Right lobe of liver (tissue), 6 donors: ENCODE measurements at regions not wholly inside any gene's neighbourhood (a gene's known extent, or its start where the extent isn't known, plus 50 kb on each side); places are given as distances from the start of the nearest gene placed in this dataset.
"Not testable (repeated sequence)": the region's sequence is repeated elsewhere in the genome, so short reads cannot be mapped to it uniquely, and the experiment has no call there.

Source experiments
- ATAC-seq, 4 donors: fragments of 200-7000 bp; cut with Tn5 transposase; one replicate each; pipeline ENCODE4 v1.9.1; 2020; ENCODE audit warnings: mild to moderate bottlenecking in 4 of 4, moderate library complexity in 4 of 4
- DNase-seq, 3 donors: peaks; one replicate each; pipeline ENCODE4 v3.0.0-alpha.2; 2020
- H3K27ac ChIP-seq, 3 donors: fragments of 200-600 bp; one replicate each; pipeline ENCODE4 v1.8.0; 2022
- H3K27me3 ChIP-seq, 2 donors: fragments of 200-600 bp; one replicate each; pipeline ENCODE4 v1.8.0; 2022
- H3K36me3 ChIP-seq, 4 donors: fragments of 200-600 bp; sonication (generic) in 1 of 4; one replicate each; pipeline versions ENCODE4 v1.5.1 to v1.8.0; 2017 to 2022; ENCODE audit warnings: control low read depth in 1 of 4
- H3K4me1 ChIP-seq, 4 donors: fragments of 200-600 bp; sonication (generic) in 1 of 4; one replicate each; pipeline versions ENCODE4 v1.5.1 to v1.8.0; 2017 to 2022; ENCODE audit warnings: control low read depth in 1 of 4
- H3K4me3 ChIP-seq, 3 donors: fragments of 200-600 bp; one replicate each; pipeline ENCODE4 v1.8.0; 2022
- H3K9me3 ChIP-seq, 4 donors: fragments of 200-600 bp; sonication (generic) in 1 of 4; one replicate each; pipeline versions ENCODE4 v1.5.1 to v1.8.0; 2017 to 2022; ENCODE audit warnings: control low read depth in 1 of 4
- POLR2A ChIP-seq: fragments of 450-650 bp; IDR thresholded peaks from one replicate; pipeline ENCODE4 v1.6.1; 2017; ENCODE audit warnings: antibody characterized with exemption, mild to moderate bottlenecking
- WGBS: methylation state at CpG from one replicate; pipeline ENCODE4 v1.1.6; 2018; ENCODE audit warnings: low coverage, low lambda C conversion rate; ENCODE audit not compliant: insufficient coverage; ENCODE audit errors: missing lambda C conversion rate; 5-methylcytosine and 5-hydroxymethylcytosine counted together
- intact Hi-C, 2 donors: fragments of 100-400 bp; cut with DNase I; formaldehyde crosslinking; loops; one replicate each; pipeline versions ENCODE4 v1.11.2 to v1.14.1; 2022
- TF ChIP-seq, protein P1 (sequence below), 4 donors: fragments of 200-600 bp in 3 of 4; fragments of 450-650 bp in 1 of 4; IDR thresholded peaks; one replicate each; pipeline versions ENCODE4 v1.5.1 to v1.8.0; 2016 to 2022; ENCODE audit warnings: antibody characterized with exemption in 4 of 4, mild to moderate bottlenecking in 2 of 4
- donor health status: DM: no; HTN: yes; CAD: no.
- donor health status: DM: no; HTN: no; CAD: no.
- donor health status: DM: no; HTN: no; CAD: no.
- donor health status: DM: no; HTN: yes; CAD: no.
- donor health status: DM: no; HTN: yes; CAD: no.

DNA sequence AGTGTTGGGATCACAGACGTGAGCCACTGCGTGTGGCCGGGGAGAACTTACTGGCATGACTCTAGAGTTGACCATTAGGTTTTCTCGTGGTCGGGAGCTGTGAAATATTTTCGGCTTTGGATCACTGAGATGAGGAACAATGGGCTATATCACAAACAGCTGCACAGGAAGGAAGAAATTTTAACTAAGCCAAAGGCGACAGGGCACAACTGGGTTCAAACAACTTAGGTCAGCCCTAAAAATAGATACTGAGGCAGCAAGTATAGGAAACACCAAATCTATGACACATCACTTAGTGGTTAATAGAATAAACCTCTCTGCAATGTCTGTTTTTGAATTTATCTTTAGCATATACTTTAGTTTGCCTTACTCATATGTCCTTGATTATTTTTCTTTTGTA, 162.9 kb downstream of the LRIG3 start:
- Histone ChIP-seq H3K9me3 (no peaks in the 10 kb centered on the region), H3K36me3 (no peaks in the 10 kb centered on the region), H3K27ac (no peak overlapping the region), H3K27me3 (no peaks in the 10 kb centered on the region), H3K4me1 (peaks cover 0 to under 1% (median 0%) of the 10 kb centered on the region in 4 donors), H3K4me3 (no peak overlapping the region)
- peak in 3 of 4 donors; percentile 19 to 70 (median 64) for ATAC-seq
- no peak for TF ChIP-seq POLR2A
- TF ChIP-seq, protein P1, sequence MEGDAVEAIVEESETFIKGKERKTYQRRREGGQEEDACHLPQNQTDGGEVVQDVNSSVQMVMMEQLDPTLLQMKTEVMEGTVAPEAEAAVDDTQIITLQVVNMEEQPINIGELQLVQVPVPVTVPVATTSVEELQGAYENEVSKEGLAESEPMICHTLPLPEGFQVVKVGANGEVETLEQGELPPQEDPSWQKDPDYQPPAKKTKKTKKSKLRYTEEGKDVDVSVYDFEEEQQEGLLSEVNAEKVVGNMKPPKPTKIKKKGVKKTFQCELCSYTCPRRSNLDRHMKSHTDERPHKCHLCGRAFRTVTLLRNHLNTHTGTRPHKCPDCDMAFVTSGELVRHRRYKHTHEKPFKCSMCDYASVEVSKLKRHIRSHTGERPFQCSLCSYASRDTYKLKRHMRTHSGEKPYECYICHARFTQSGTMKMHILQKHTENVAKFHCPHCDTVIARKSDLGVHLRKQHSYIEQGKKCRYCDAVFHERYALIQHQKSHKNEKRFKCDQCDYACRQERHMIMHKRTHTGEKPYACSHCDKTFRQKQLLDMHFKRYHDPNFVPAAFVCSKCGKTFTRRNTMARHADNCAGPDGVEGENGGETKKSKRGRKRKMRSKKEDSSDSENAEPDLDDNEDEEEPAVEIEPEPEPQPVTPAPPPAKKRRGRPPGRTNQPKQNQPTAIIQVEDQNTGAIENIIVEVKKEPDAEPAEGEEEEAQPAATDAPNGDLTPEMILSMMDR (IDR thresholded peaks at IDR 0.05), result no peak
- 67% methylated on average over 5 of the region's 7 CpGs for WGBS
- intact Hi-C loops, result no loop called here
- DNase-seq, result no peak

DNA sequence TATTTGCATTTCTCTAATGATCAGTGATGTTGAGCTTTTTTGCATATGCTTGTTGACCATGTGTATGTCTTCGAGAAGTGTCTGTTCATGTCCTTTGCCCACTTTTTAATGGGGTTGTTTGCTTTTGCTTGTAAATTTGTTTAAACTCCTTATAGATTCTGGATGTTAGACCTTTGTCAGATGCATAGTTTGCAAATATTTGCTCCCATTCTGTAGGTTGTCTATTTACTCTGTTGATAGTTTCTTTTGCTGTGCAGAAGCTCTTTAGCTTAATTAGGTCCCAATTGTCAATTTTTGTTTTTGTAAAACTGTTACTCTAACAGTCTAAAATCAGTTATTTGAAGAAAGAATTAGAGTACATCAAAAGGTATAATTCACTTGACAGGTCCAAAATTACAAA, 160.6 kb downstream of the LRIG3 start:
- peaks cover 0 to 21% (median 5%) of the 10 kb centered on the region in 4 donors for H3K4me1 ChIP-seq

DNA sequence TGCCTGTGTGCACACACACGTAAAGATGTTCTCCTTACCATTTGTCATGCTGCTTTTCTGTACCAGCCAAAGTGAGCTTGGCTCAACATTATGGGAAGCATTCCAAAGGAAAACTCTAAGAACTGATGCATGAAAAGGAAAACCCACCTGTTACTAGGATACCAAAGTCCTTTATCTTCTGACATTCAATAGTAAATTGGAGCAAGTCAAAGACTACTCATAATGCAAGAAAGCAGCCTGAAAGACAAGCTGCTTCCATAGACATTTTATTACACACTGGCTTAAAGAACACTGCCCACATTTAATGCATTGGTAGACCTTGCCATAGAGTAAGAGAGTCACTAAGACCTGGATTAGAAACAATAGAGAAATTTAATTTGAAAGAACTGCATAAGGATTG, 159.0 kb downstream of the LRIG3 start:
- no peak for TF ChIP-seq POLR2A
- Histone ChIP-seq H3K36me3 (no peaks in the 10 kb centered on the region), H3K4me3 (no peak overlapping the region), H3K27ac (no peak overlapping the region), H3K9me3 (no peaks in the 10 kb centered on the region), H3K27me3 (no peaks in the 10 kb centered on the region), H3K4me1 (peaks cover 0 to 30% (median 9%) of the 10 kb centered on the region in 4 donors)
- DNase-seq (no peak), ATAC-seq (no peak)
- 86% methylated on average over 1 of the region's 1 CpG for WGBS
- intact Hi-C loops, result no loop called here

More for the DNA sequence above, 160.6 kb downstream of the LRIG3 start:
- DNase-seq, H3K27me3 ChIP-seq, H3K9me3 ChIP-seq, H3K36me3 ChIP-seq, H3K4me3 ChIP-seq, H3K27ac ChIP-seq, intact Hi-C loops, ATAC-seq: not testable (repeated sequence)
- WGBS, result 0% methylated on average over 1 of the region's 1 CpG

DNA sequence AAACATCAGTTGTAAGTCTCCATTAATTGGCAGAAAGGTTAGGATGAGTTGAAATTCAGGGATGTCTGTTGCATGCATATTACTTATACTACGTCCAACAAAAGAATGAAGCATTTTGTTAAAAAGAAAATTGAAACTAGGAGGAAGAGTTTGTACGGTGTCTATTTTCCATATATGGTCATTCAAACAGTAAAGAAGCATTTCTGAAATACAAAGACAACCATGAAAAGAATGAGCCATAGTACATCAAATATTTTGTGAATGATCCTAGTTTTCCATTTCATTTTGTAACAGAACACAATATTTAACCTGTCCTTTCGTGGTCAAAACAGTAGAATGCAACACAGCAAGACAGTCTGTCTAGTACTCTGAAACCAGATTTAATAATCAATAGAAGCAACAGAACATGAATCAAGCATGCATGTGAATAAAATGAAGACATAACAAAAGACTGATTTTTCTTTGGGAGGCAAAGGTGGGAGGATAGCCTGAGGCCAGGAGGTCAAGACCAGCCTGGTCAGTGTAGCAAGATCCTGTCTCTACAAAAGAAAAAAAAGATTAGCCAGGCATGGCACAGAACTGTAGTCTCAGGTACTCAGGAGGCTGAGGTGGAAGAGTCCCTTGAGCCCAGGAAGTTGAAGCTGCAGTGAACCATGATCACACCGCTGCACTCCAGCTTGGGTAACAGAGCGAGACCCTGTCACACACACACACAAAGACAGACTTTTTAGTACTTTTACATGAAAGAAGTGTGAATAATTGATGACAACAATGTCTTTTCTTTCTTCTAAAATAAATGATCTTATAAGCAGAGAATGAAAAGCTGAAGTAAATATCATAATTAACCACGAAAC, 156.0 kb downstream of the LRIG3 start:
- H3K27ac ChIP-seq, result peak overlapping the region in 2 of 3 donors; percentile 84 to 85
- intact Hi-C loops, result no loop called here
- peaks cover 0 to 35% (median 9%) of the 10 kb centered on the region in 4 donors for H3K4me1 ChIP-seq
- TF ChIP-seq, protein P1 (IDR thresholded peaks at IDR 0.05), result no peak
- no peak for TF ChIP-seq POLR2A
- ATAC-seq, result no peak
- no peaks in the 10 kb centered on the region for H3K27me3 ChIP-seq
- H3K9me3 ChIP-seq, result no peaks in the 10 kb centered on the region
- H3K4me3 ChIP-seq, result no peak overlapping the region
- no peaks in the 10 kb centered on the region for H3K36me3 ChIP-seq
- DNase-seq, result no peak
- WGBS, result 54% methylated on average over 6 of the region's 6 CpGs

DNA sequence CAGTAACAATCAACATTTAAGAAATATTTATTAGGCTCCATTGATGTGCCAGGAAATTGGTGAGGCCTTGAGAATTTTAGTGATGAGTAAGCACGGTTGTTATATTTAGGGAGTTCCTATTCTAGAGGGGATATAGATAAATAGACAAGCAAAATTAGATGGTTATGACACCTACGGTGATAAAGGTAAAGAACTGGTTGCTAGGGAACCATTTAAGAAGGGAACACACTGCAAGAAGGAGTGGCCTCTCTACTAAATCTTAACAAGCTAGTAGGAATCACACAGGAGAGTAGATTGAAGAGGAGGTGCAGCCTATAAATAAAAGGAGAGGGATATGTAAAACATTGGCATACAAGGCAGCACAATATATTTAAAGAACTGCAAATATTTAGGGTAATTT, 155.2 kb downstream of the LRIG3 start:
- H3K27ac ChIP-seq, result peak overlapping the region; percentile 61 to 85 (median 84)
- WGBS, result 43% methylated on average over 2 of the region's 2 CpGs
- peak in 1 of 4 donors; percentile 7 for ATAC-seq

More for the DNA sequence above, 155.2 kb downstream of the LRIG3 start:
- no peak for DNase-seq
- H3K4me1 ChIP-seq, result peaks cover 0 to 35% (median 9%) of the 10 kb centered on the region in 4 donors
- no peaks in the 10 kb centered on the region for H3K36me3 ChIP-seq
- H3K27me3 ChIP-seq, result no peaks in the 10 kb centered on the region
- intact Hi-C loops, result no loop called here
- TF ChIP-seq, protein P1 (IDR thresholded peaks at IDR 0.05), result no peak
- TF ChIP-seq POLR2A, result no peak
- H3K9me3 ChIP-seq, result no peaks in the 10 kb centered on the region
- H3K4me3 ChIP-seq, result no peak overlapping the region
